ENCODE measurements at regions not wholly inside any gene's neighbourhood (a gene's known extent, or its start where the extent isn't known, plus 50 kb on each side); places are given as distances from the start of the nearest gene placed in this dataset.

DNA sequence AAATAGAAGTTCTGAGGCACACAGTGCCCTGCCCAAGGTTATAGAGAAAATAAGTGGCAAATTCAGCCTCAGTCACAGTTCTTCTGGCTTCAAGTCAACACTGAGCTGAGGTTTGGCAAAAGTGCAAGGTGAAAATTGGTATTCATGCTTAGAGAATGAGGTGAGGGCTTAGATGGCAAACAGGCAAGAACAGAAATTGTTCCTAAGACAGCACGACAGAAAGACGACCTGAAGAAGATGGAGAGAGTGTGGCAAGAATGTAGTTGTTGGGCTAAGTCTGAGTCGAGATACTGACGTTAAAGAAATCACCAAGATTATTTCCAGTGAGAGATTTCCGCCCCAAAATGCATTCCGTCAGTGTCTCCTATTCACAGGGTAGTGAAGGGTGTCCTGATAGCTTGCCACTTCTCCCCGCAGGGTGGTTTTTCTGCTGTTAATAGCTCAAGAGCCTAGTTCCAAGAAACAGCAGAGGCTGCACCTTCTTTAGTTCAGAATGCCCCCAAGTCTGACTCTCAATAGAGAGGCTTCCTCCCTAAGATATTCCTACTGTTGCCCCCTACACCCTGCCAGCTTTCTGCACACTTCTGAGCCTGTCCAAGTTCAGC, 260.8 kb upstream of the AMIGO2 start:
- TF ChIP-seq, protein P1, sequence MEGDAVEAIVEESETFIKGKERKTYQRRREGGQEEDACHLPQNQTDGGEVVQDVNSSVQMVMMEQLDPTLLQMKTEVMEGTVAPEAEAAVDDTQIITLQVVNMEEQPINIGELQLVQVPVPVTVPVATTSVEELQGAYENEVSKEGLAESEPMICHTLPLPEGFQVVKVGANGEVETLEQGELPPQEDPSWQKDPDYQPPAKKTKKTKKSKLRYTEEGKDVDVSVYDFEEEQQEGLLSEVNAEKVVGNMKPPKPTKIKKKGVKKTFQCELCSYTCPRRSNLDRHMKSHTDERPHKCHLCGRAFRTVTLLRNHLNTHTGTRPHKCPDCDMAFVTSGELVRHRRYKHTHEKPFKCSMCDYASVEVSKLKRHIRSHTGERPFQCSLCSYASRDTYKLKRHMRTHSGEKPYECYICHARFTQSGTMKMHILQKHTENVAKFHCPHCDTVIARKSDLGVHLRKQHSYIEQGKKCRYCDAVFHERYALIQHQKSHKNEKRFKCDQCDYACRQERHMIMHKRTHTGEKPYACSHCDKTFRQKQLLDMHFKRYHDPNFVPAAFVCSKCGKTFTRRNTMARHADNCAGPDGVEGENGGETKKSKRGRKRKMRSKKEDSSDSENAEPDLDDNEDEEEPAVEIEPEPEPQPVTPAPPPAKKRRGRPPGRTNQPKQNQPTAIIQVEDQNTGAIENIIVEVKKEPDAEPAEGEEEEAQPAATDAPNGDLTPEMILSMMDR (IDR thresholded peaks at IDR 0.05): no peak
- TF ChIP-seq POLR2AphosphoS5 (IDR thresholded peaks at IDR 0.05; ENCODE audit: insufficient read depth in 1 of 2, low read depth in 1 of 2) (no peak), POLR2A (IDR thresholded peaks at IDR 0.05) (no peak)

Data from vagina (tissue), 2 donors.